Gastroesophageal sphincter (tissue), 4 donors: ENCODE measurements at regions not wholly inside any gene's neighbourhood (a gene's known extent, or its start where the extent isn't known, plus 50 kb on each side); places are given as distances from the start of the nearest gene placed in this dataset.

Experiments
- ATAC-seq: fragments of 150-250 bp; one replicate; pipeline ENCODE4 v1.9.1; 2016; ENCODE audit warnings: mild to moderate bottlenecking, moderate library complexity
- H3K27ac ChIP-seq, 4 donors: fragments of 200-600 bp; sonication (generic) in 3 of 4; 1 replicate in 3 of 4; 2 replicates in 1 of 4; pipeline ENCODE4 v1.5.1; 2016 to 2019
- H3K27me3 ChIP-seq: fragments of 200-600 bp; sonication (generic); one replicate; pipeline ENCODE4 v1.5.1; 2019
- H3K36me3 ChIP-seq, 2 donors: fragments of 200-600 bp; sonication (generic); one replicate each; pipeline ENCODE4 v1.5.1; 2019; ENCODE audit warnings: control low read depth in 1 of 2
- H3K4me1 ChIP-seq, 3 donors: fragments of 200-600 bp; sonication (generic); 1 replicate in 2 of 3; 2 replicates in 1 of 3; pipeline ENCODE4 v1.5.1; 2016 to 2019; ENCODE audit warnings: control low read depth in 2 of 3
- H3K4me3 ChIP-seq, 2 donors: fragments of 200-600 bp; sonication (generic); one replicate each; pipeline ENCODE4 v1.5.1; 2019; ENCODE audit warnings: mild to moderate bottlenecking in 1 of 2, moderate library complexity in 1 of 2
- H3K9me3 ChIP-seq, 3 donors: fragments of 200-600 bp; sonication (generic); one replicate each; pipeline ENCODE4 v1.5.1; 2017 to 2019; ENCODE audit warnings: control low read depth in 2 of 3
- EP300 ChIP-seq: sonication (generic); formaldehyde crosslinking; IDR thresholded peaks from one replicate; pipeline ENCODE4 v1.6.1; 2017; ENCODE audit warnings: antibody characterized with exemption, mild to moderate bottlenecking
- POLR2A ChIP-seq, 2 donors: fragments of 450-650 bp; IDR thresholded peaks; one replicate each; pipeline ENCODE4 v1.6.1; 2017; ENCODE audit warnings: antibody characterized with exemption in 2 of 2, mild to moderate bottlenecking in 2 of 2, moderate library complexity in 1 of 2
- POLR2AphosphoS5 ChIP-seq: sonication (generic); formaldehyde crosslinking; IDR thresholded peaks from one replicate; pipeline ENCODE4 v1.6.1; 2017; ENCODE audit warnings: antibody characterized with exemption
- WGBS, 2 donors: methylation state at CpG; one replicate each; pipeline ENCODE4 v1.1.5; 2018; ENCODE audit warnings: low coverage in 1 of 2; 5-methylcytosine and 5-hydroxymethylcytosine counted together
- TF ChIP-seq, protein P1 (sequence below), 4 experiments: fragments of 200-600 bp in 2 of 4; fragments of 450-650 bp in 2 of 4; sonication (generic) in 1 of 4; IDR thresholded peaks; one replicate each; pipeline ENCODE4 v1.5.1; 2017 to 2019; ENCODE audit warnings: antibody characterized with exemption in 4 of 4, mild to moderate bottlenecking in 2 of 4, moderate library complexity in 2 of 4

DNA sequence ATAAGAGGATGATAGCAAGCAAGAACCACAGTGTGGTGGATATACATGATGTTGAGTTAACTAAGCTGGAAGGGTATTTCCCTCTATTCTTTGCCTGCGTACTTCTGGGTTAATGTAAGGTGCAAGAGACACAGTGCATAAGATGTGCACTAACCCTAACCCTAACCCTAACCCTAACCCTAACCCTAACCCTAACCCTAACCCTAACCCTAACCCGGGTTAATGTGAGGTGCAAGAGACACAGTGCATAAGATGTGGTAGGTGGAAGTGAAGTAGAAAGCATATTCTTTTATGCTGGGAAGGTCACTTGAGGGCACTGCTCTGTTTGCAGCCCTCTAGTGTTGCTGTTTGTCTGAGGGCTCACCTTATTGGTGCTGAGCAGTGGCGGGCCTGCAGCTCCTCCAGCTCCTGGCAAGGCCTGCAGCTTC is 181.5 kb upstream of the ITGA4 start:
- Histone ChIP-seq H3K36me3 (no peaks in the 10 kb centered on the region), H3K4me1 (no peaks in the 10 kb centered on the region), H3K9me3 (no peaks in the 10 kb centered on the region), H3K4me3 (no peak overlapping the region), H3K27me3 (no peaks in the 10 kb centered on the region), H3K27ac (no peak overlapping the region)
- 77 to 80% methylated on average over 1 to 3 of the region's 3 CpGs for WGBS, 2 donors
- no peak for ATAC-seq
- TF ChIP-seq POLR2AphosphoS5 = no peak
- TF ChIP-seq POLR2A (IDR thresholded peaks at IDR 0.05) = no peak
- TF ChIP-seq EP300 = no peak
- TF ChIP-seq, protein P1, sequence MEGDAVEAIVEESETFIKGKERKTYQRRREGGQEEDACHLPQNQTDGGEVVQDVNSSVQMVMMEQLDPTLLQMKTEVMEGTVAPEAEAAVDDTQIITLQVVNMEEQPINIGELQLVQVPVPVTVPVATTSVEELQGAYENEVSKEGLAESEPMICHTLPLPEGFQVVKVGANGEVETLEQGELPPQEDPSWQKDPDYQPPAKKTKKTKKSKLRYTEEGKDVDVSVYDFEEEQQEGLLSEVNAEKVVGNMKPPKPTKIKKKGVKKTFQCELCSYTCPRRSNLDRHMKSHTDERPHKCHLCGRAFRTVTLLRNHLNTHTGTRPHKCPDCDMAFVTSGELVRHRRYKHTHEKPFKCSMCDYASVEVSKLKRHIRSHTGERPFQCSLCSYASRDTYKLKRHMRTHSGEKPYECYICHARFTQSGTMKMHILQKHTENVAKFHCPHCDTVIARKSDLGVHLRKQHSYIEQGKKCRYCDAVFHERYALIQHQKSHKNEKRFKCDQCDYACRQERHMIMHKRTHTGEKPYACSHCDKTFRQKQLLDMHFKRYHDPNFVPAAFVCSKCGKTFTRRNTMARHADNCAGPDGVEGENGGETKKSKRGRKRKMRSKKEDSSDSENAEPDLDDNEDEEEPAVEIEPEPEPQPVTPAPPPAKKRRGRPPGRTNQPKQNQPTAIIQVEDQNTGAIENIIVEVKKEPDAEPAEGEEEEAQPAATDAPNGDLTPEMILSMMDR (IDR thresholded peaks at IDR 0.05) = no peak

DNA sequence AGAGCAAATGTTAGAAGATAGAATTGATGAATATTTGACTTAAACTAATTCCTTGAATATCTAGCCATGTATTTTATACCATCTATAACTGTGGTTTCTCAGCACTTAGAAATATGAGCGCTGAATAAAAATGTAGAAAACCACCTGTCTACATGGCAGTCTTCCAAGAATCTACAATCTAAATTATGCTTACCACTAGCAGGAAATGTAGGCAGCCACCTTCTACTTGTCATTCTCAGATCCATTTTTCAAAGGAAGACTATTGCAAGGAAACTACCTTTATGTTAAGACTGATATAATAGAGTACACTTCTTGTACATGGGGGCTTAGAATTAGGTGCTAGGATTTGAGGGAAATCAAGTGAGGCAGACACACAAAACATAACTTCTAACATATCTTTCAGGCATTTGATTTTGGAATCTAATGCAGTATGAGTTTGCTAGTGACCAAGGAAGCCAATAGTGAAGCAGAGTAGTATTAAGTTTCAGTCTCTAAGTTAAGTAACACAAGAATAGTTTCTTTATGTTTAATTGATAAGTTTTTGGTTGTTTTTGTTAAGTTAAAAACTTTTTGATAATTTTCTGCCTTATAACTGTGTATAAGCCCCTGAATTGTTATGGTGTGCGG is 175.9 kb upstream of the ITGA4 start:
- H3K9me3 ChIP-seq = no peaks in the 10 kb centered on the region
- 70 to 74% methylated on average over 2 of the region's 2 CpGs for WGBS, 2 donors
- no peak overlapping the region for H3K27ac ChIP-seq
- no peak for ATAC-seq
- TF ChIP-seq POLR2AphosphoS5 = no peak
- TF ChIP-seq, protein P1 (IDR thresholded peaks at IDR 0.05) = no peak
- TF ChIP-seq POLR2A (IDR thresholded peaks at IDR 0.05) = no peak
- TF ChIP-seq EP300 = no peak
- no peaks in the 10 kb centered on the region for H3K27me3 ChIP-seq
- no peak overlapping the region for H3K4me3 ChIP-seq
- H3K4me1 ChIP-seq = no peaks in the 10 kb centered on the region
- H3K36me3 ChIP-seq = no peaks in the 10 kb centered on the region

DNA sequence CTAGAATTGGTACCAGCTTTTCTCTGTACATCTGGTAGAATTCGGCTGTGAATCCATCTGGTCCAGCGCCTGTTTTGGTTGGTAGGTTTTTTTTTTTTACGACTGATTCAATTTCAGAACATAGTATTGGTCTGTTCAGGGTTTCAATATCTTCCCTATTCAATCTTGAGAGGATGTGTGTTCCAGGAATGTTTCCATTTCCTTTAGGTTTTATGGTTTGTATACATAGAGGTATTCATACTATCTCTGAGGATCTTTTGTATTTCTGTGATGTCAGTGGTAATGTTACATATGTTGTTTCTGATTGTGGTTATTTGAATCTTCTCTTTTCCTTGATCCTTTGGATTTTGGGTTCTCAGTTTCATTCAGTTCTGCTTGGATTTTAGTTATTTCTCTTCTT is 172.1 kb upstream of the ITGA4 start:
- H3K27me3 ChIP-seq = no peaks in the 10 kb centered on the region
- WGBS, 2 donors = 28 to 49% methylated on average over 3 of the region's 3 CpGs
- no peak for ATAC-seq
- no peak overlapping the region for H3K4me3 ChIP-seq
- H3K36me3 ChIP-seq = no peaks in the 10 kb centered on the region
- H3K4me1 ChIP-seq = no peaks in the 10 kb centered on the region
- H3K27ac ChIP-seq = no peak overlapping the region
- H3K9me3 ChIP-seq = no peaks in the 10 kb centered on the region
- no peak for TF ChIP-seq POLR2AphosphoS5

DNA sequence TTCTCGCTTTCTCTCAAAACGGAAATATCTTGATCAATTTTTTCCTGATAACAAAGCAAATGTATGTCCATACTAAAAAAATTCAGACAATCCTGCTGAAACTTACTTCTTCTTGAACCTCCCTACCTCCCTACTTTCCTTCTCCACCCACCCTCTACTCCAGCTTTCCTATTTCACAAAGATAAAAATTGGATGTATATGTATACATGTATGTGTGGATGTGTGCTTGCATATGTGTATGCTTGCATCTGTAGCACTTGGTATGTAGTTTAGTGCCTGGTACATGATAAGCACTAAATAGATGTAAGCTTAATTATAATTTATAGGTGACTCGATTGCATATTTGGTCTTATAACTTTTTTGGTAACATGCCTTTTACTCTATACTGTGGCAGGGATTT is 167.5 kb upstream of the ITGA4 start:
- Histone ChIP-seq H3K4me1 (no peaks in the 10 kb centered on the region), H3K27ac (no peak overlapping the region), H3K27me3 (no peaks in the 10 kb centered on the region), H3K36me3 (no peaks in the 10 kb centered on the region), H3K9me3 (peaks cover 0 to 1% (median 0%) of the 10 kb centered on the region in 3 donors), H3K4me3 (no peak overlapping the region)
- 84 to 98% methylated on average over 3 of the region's 3 CpGs for WGBS, 2 donors
- no peak for ATAC-seq
- no peak for TF ChIP-seq EP300
- no peak for TF ChIP-seq POLR2A (IDR thresholded peaks at IDR 0.05)
- no peak for TF ChIP-seq POLR2AphosphoS5
- TF ChIP-seq, protein P1 (IDR thresholded peaks at IDR 0.05) = no peak

DNA sequence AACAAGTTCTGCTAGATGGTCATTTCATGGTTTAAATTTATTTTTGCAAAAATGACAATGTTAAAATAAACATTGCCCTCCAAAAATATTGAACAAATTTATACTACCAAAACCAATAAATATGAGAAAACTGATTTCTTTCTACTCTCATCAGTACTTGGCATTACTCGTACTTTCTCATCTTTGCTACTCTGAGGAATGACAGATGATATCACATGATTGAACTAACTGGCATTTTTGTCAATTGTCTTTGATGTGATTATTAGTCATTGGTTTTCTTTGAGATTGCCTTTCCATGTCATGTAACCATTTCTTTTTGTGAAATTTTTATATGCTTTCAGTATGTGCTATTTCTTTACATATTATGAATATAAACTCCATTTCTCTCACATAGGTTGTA is 167.0 kb upstream of the ITGA4 start:
- TF ChIP-seq, protein P1 (IDR thresholded peaks at IDR 0.05) = no peak
- TF ChIP-seq EP300 (no peak), POLR2A (IDR thresholded peaks at IDR 0.05) (no peak), POLR2AphosphoS5 (no peak)
- WGBS, 2 donors = 82 to 100% methylated on average over 1 of the region's 1 CpG
- H3K4me1 ChIP-seq = no peaks in the 10 kb centered on the region
- no peaks in the 10 kb centered on the region for H3K27me3 ChIP-seq
- ATAC-seq = no peak
- H3K36me3 ChIP-seq = no peaks in the 10 kb centered on the region
- peaks cover 0 to 6% (median 0%) of the 10 kb centered on the region in 3 donors for H3K9me3 ChIP-seq
- no peak overlapping the region for H3K27ac ChIP-seq
- no peak overlapping the region for H3K4me3 ChIP-seq
